OCI-LY3 (cell line): ENCODE measurements at regions not wholly inside any gene's neighbourhood (a gene's known extent, or its start where the extent isn't known, plus 50 kb on each side); places are given as distances from the start of the nearest gene placed in this dataset.

Experiments used
- CTCF ChIP-seq: fragments of 200-600, 300-600 bp; sonication (generic); IDR thresholded peaks from 2 replicates; pipeline ENCODE4 v1.5.1; 2014; ENCODE audit warnings: antibody characterized with exemption, low read length, low read depth
- EZH2phosphoT487 ChIP-seq: fragments of 200-600 bp; shearing (Covaris generic); IDR thresholded peaks from 2 replicates; pipeline ENCODE4 v1.6.1; 2018; ENCODE audit warnings: antibody characterized with exemption, mixed run types, low read depth

GRCh38 chr1:235025422-235025984 is 103.1 kb downstream of the TOMM20 start:
- TF ChIP-seq CTCF: no peak
- no peak for TF ChIP-seq EZH2phosphoT487
